Lower leg skin (tissue), 3 donors: ENCODE measurements at regions not wholly inside any gene's neighbourhood (a gene's known extent, or its start where the extent isn't known, plus 50 kb on each side); places are given as distances from the start of the nearest gene placed in this dataset.

Experiments used
- POLR2A ChIP-seq, 2 donors: fragments of 450-650 bp; IDR thresholded peaks; one replicate each; pipeline ENCODE4 v1.6.1; 2016 to 2017; ENCODE audit warnings: antibody characterized with exemption in 2 of 2, mild to moderate bottlenecking in 1 of 2, moderate library complexity in 1 of 2
- TF ChIP-seq, protein P1 (sequence below), 3 donors: fragments of 450-650 bp; IDR thresholded peaks; one replicate each; pipeline ENCODE4 v1.5.1; 2016; ENCODE audit warnings: antibody characterized with exemption in 3 of 3, mild to moderate bottlenecking in 3 of 3, moderate library complexity in 2 of 3

DNA sequence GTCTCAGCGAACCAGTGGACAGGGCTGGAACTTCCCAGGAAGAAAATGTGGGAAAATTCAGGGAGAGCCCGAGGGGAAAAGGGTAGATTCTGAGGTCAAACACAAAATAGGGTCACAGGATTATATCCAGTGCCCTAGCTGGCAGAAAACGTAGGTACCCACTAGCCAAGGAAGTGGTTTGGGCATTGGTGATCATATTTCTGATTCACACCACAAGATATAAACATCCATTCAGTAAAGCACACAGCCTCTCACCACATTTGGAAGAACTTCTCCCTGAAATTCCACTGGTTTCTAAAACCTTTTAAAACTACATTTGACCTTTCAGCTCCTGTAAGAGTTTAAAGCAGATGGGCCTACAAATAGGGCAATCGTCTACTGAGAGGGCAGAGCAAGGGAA, 186.9 kb downstream of the TTC32 start:
- TF ChIP-seq, protein P1, sequence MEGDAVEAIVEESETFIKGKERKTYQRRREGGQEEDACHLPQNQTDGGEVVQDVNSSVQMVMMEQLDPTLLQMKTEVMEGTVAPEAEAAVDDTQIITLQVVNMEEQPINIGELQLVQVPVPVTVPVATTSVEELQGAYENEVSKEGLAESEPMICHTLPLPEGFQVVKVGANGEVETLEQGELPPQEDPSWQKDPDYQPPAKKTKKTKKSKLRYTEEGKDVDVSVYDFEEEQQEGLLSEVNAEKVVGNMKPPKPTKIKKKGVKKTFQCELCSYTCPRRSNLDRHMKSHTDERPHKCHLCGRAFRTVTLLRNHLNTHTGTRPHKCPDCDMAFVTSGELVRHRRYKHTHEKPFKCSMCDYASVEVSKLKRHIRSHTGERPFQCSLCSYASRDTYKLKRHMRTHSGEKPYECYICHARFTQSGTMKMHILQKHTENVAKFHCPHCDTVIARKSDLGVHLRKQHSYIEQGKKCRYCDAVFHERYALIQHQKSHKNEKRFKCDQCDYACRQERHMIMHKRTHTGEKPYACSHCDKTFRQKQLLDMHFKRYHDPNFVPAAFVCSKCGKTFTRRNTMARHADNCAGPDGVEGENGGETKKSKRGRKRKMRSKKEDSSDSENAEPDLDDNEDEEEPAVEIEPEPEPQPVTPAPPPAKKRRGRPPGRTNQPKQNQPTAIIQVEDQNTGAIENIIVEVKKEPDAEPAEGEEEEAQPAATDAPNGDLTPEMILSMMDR (IDR thresholded peaks at IDR 0.05): no peak
- no peak for TF ChIP-seq POLR2A (IDR thresholded peaks at IDR 0.05)
